Astrocyte (in vitro differentiated cells and primary cell): ENCODE measurements at regions not wholly inside any gene's neighbourhood (a gene's known extent, or its start where the extent isn't known, plus 50 kb on each side); places are given as distances from the start of the nearest gene placed in this dataset.

Experiments
- EZH2 ChIP-seq: IDR thresholded peaks from 2 replicates; pipeline ENCODE4 v1.6.1; 2012; ENCODE audit warnings: mild to moderate bottlenecking, low read length, inconsistent platforms; ENCODE audit not compliant: insufficient read depth
- TF ChIP-seq, protein P1 (sequence below): IDR thresholded peaks from 2 replicates; pipeline ENCODE4 v1.5.1; 2011; ENCODE audit warnings: low read depth, mild to moderate bottlenecking, inconsistent platforms, low read length, moderate library complexity; ENCODE audit not compliant: insufficient read depth

GRCh38 chr6:156630613-156631302, 146.4 kb upstream of the ARID1B start:
- TF ChIP-seq, protein P1, sequence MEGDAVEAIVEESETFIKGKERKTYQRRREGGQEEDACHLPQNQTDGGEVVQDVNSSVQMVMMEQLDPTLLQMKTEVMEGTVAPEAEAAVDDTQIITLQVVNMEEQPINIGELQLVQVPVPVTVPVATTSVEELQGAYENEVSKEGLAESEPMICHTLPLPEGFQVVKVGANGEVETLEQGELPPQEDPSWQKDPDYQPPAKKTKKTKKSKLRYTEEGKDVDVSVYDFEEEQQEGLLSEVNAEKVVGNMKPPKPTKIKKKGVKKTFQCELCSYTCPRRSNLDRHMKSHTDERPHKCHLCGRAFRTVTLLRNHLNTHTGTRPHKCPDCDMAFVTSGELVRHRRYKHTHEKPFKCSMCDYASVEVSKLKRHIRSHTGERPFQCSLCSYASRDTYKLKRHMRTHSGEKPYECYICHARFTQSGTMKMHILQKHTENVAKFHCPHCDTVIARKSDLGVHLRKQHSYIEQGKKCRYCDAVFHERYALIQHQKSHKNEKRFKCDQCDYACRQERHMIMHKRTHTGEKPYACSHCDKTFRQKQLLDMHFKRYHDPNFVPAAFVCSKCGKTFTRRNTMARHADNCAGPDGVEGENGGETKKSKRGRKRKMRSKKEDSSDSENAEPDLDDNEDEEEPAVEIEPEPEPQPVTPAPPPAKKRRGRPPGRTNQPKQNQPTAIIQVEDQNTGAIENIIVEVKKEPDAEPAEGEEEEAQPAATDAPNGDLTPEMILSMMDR, result no peak
- no peak for TF ChIP-seq EZH2
